ENCODE measurements at regions not wholly inside any gene's neighbourhood (a gene's known extent, or its start where the extent isn't known, plus 50 kb on each side); places are given as distances from the start of the nearest gene placed in this dataset.

DNA sequence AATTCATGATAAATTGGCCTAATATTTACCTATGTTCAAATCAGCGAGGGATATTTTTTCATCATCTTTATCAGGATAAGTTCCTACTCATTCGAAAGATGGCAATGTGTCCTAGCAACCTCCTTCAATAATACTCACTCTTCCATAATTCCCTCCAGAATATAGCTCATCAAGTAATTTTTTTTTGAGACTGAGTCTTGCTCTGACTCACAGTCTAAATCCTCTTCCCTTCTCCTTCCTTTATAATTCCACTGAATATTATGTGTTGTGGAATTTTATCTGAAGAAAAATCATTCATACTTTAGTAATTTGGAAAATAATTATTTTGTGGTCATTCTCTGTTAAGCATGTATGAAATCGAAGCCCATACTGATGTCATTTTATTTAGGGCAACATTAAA is 663.8 kb downstream of the FLRT2 start:
- Histone ChIP-seq H2AFZ (no peak overlapping the region), H3K27me3 (ENCODE audit: insufficient read depth) (no peaks in the 10 kb centered on the region), H3K4me2 (no peak overlapping the region), H3K4me3 (no peak overlapping the region), H3K4me1 (ENCODE audit: insufficient read depth) (no peaks in the 10 kb centered on the region), H3K36me3 (ENCODE audit: insufficient read depth) (peaks cover 2% of the 10 kb centered on the region; the same call in 1 of the 2 replicates), H3F3A (replicated peaks; ENCODE audit: low read depth) (no peaks in the 10 kb centered on the region), H3K79me2 (replicated peaks; ENCODE audit: insufficient read depth) (no peaks in the 10 kb centered on the region), H3K9me2 (ENCODE audit: insufficient read depth) (no peaks in the 10 kb centered on the region), H3K27ac (ENCODE audit: low read depth) (no peak overlapping the region), H4K20me1 (replicated peaks; ENCODE audit: insufficient read depth) (no peaks in the 10 kb centered on the region)
- H3K4me1 Mint-ChIP-seq = no peaks in the 10 kb centered on the region
- no peak for ATAC-seq
- no peaks in the 10 kb centered on the region for H3K27me3 Mint-ChIP-seq (ENCODE audit: insufficient read depth, low read depth, poor library complexity)
- peaks cover 3% of the 10 kb centered on the region for H3K9me3 Mint-ChIP-seq
- no peak for DNase-seq (ENCODE audit: low spot score)
- no peaks in the 10 kb centered on the region for H3K36me3 Mint-ChIP-seq (ENCODE audit: low read depth)
- H3K27ac Mint-ChIP-seq = no peak overlapping the region
- H3K4me3 Mint-ChIP-seq = no peak overlapping the region
- TF ChIP-seq CTCF (conservative IDR thresholded peaks at IDR 0.05; ENCODE audit: low read depth in 2 of 2) (no peak), EZH2phosphoT487 (IDR thresholded peaks at IDR 0.05; ENCODE audit: unreplicated experiment) (no peak), REST (IDR thresholded peaks at IDR 0.05; ENCODE audit: unreplicated experiment) (no peak), STAT1 (IDR thresholded peaks at IDR 0.05; ENCODE audit: unreplicated experiment) (no peak)

DNA sequence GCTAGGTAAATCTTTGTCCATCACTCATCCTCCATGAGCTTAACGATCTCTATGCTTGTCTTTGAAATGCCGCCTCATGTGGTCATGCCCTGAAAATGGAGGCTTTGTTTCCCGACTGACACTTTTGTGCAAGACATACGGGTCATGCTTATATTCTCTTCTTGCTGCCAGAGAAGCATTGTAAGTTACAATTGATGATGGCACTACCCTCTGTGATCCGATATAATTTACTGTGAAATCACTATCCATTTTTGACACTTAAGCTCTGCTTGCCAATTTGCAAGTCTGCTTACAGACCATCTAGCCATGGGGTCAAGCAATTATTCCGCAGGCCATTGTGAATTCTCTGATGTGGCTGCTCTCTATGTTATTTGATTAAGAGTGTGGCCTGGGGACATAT is 650.0 kb downstream of the FLRT2 start:
- Mint-ChIP-seq H3K27ac (no peak overlapping the region), H3K9me3 (no peaks in the 10 kb centered on the region), H3K4me3 (no peak overlapping the region), H3K4me1 (no peaks in the 10 kb centered on the region; the same call in 2 of the 3 replicates), H3K36me3 (ENCODE audit: low read depth) (no peaks in the 10 kb centered on the region), H3K27me3 (ENCODE audit: insufficient read depth, low read depth, poor library complexity) (no peaks in the 10 kb centered on the region)
- ATAC-seq (no peak), DNase-seq (ENCODE audit: low spot score) (no peak)
- Histone ChIP-seq H3K4me1 (ENCODE audit: insufficient read depth) (no peaks in the 10 kb centered on the region), H3K27ac (ENCODE audit: low read depth) (no peak overlapping the region), H2AFZ (no peak overlapping the region), H4K20me1 (replicated peaks; ENCODE audit: insufficient read depth) (no peaks in the 10 kb centered on the region), H3K36me3 (ENCODE audit: insufficient read depth) (no peaks in the 10 kb centered on the region), H3K9me2 (ENCODE audit: insufficient read depth) (no peaks in the 10 kb centered on the region), H3K4me3 (no peak overlapping the region), H3K79me2 (replicated peaks; ENCODE audit: insufficient read depth) (no peaks in the 10 kb centered on the region), H3K27me3 (ENCODE audit: insufficient read depth) (no peaks in the 10 kb centered on the region), H3K4me2 (no peak overlapping the region), H3F3A (replicated peaks; ENCODE audit: low read depth) (no peaks in the 10 kb centered on the region)
- TF ChIP-seq CTCF (conservative IDR thresholded peaks at IDR 0.05; ENCODE audit: low read depth in 2 of 2) (no peak), CREB1 (CRISPR knock-in tag; IDR thresholded peaks at IDR 0.05; ENCODE audit: low read depth) (no peak), POLR2AphosphoS5 (IDR thresholded peaks at IDR 0.05; ENCODE audit: low read depth) (no peak), ZNF114 (CRISPR knock-in tag; IDR thresholded peaks at IDR 0.05) (no peak)
- TF ChIP-seq, protein P1, sequence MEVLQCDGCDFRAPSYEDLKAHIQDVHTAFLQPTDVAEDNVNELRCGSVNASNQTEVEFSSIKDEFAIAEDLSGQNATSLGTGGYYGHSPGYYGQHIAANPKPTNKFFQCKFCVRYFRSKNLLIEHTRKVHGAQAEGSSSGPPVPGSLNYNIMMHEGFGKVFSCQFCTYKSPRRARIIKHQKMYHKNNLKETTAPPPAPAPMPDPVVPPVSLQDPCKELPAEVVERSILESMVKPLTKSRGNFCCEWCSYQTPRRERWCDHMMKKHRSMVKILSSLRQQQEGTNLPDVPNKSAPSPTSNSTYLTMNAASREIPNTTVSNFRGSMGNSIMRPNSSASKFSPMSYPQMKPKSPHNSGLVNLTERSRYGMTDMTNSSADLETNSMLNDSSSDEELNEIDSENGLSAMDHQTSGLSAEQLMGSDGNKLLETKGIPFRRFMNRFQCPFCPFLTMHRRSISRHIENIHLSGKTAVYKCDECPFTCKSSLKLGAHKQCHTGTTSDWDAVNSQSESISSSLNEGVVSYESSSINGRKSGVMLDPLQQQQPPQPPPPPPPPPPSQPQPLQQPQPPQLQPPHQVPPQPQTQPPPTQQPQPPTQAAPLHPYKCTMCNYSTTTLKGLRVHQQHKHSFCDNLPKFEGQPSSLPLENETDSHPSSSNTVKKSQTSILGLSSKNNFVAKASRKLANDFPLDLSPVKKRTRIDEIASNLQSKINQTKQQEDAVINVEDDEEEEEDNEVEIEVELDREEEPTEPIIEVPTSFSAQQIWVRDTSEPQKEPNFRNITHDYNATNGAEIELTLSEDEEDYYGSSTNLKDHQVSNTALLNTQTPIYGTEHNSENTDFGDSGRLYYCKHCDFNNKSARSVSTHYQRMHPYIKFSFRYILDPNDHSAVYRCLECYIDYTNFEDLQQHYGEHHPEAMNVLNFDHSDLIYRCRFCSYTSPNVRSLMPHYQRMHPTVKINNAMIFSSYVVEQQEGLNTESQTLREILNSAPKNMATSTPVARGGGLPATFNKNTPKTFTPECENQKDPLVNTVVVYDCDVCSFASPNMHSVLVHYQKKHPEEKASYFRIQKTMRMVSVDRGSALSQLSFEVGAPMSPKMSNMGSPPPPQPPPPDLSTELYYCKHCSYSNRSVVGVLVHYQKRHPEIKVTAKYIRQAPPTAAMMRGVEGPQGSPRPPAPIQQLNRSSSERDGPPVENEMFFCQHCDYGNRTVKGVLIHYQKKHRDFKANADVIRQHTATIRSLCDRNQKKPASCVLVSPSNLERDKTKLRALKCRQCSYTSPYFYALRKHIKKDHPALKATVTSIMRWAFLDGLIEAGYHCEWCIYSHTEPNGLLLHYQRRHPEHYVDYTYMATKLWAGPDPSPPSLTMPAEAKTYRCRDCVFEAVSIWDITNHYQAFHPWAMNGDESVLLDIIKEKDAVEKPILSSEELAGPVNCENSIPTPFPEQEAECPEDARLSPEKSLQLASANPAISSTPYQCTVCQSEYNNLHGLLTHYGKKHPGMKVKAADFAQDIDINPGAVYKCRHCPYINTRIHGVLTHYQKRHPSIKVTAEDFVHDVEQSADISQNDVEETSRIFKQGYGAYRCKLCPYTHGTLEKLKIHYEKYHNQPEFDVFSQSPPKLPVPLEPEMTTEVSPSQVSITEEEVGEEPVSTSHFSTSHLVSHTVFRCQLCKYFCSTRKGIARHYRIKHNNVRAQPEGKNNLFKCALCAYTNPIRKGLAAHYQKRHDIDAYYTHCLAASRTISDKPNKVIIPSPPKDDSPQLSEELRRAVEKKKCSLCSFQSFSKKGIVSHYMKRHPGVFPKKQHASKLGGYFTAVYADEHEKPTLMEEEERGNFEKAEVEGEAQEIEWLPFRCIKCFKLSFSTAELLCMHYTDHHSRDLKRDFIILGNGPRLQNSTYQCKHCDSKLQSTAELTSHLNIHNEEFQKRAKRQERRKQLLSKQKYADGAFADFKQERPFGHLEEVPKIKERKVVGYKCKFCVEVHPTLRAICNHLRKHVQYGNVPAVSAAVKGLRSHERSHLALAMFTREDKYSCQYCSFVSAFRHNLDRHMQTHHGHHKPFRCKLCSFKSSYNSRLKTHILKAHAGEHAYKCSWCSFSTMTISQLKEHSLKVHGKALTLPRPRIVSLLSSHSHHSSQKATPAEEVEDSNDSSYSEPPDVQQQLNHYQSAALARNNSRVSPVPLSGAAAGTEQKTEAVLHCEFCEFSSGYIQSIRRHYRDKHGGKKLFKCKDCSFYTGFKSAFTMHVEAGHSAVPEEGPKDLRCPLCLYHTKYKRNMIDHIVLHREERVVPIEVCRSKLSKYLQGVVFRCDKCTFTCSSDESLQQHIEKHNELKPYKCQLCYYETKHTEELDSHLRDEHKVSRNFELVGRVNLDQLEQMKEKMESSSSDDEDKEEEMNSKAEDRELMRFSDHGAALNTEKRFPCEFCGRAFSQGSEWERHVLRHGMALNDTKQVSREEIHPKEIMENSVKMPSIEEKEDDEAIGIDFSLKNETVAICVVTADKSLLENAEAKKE (CRISPR knock-in tag; IDR thresholded peaks at IDR 0.05) = no peak

All from GM23338 (cell line).